K562 (cell line): ENCODE measurements at regions not wholly inside any gene's neighbourhood (a gene's known extent, or its start where the extent isn't known, plus 50 kb on each side); places are given as distances from the start of the nearest gene placed in this dataset.

Experiments used
- AFF4 ChIP-seq: sonication (generic); formaldehyde crosslinking; IDR thresholded peaks from 2 replicates; pipeline ENCODE4 v1.8.0; 2023; ENCODE audit warnings: mild to moderate bottlenecking, missing genetic modification reagents
- CAMTA2 ChIP-seq: fragments of 250-450 bp; sonication (Bioruptor Pico); conservative IDR thresholded peaks from 2 replicates; pipeline ENCODE4 v1.5.1; 2022
- CREB1 ChIP-seq, 2 experiments: sonication (generic) in 1 of 2; formaldehyde crosslinking in 1 of 2; IDR thresholded peaks; 2 replicates each; pipeline versions ENCODE4 v1.6.1 to v1.8.0; 2012 to 2022; ENCODE audit warnings: inconsistent platforms in 1 of 2, mild to moderate bottlenecking in 1 of 2, missing genetic modification reagents in 1 of 2, moderate library complexity in 1 of 2
- GATA2 ChIP-seq: sonication (generic); formaldehyde crosslinking; IDR thresholded peaks from 2 replicates; pipeline ENCODE4 v1.4.0; 2020; ENCODE audit warnings: mild to moderate bottlenecking, missing genetic modification reagents
- HDAC2 ChIP-seq: fragments of 450-650 bp; IDR thresholded peaks from 2 replicates; pipeline ENCODE4 v1.6.1; 2016; ENCODE audit warnings: mild to moderate bottlenecking
- HOMEZ ChIP-seq: fragments of 250-450 bp; sonication (Bioruptor Pico); IDR thresholded peaks from 2 replicates; pipeline ENCODE4 v1.4.0; 2020; ENCODE audit warnings: mild to moderate bottlenecking, moderate library complexity
- MAX ChIP-seq: sonication (generic); formaldehyde crosslinking; IDR thresholded peaks from 2 replicates; pipeline ENCODE4 v1.9.0; 2022; ENCODE audit warnings: mild to moderate bottlenecking, missing genetic modification reagents
- RBFOX2 ChIP-seq: fragments of 200-400 bp; formaldehyde crosslinking; IDR thresholded peaks from 2 replicates; pipeline ENCODE4 v1.6.1; 2017; ENCODE audit warnings: low read depth, mild to moderate bottlenecking, low read length, moderate library complexity
- RBM15 ChIP-seq: fragments of 200-400 bp; formaldehyde crosslinking; IDR thresholded peaks from 2 replicates; pipeline ENCODE4 v1.6.1; 2018; ENCODE audit warnings: mild to moderate bottlenecking, low read length, moderate library complexity; ENCODE audit not compliant: insufficient read depth
- THRAP3 ChIP-seq: fragments of 450-650 bp; IDR thresholded peaks from 2 replicates; pipeline ENCODE4 v1.6.1; 2016; ENCODE audit warnings: mild to moderate bottlenecking, inconsistent platforms, borderline replicate concordance
- U2AF2 ChIP-seq: fragments of 200-400 bp; formaldehyde crosslinking; optimal IDR thresholded peaks from 2 replicates; pipeline ENCODE3; 2017; ENCODE audit warnings: low read depth, mild to moderate bottlenecking, low read length
- ZNF175 ChIP-seq: fragments of 200-800 bp; sonication (Bioruptor generic); IDR thresholded peaks from 2 replicates; pipeline ENCODE4 v1.6.1; 2016; ENCODE audit warnings: low read depth, mild to moderate bottlenecking, missing genetic modification characterization, missing compliant biosample characterization
- ZNF398 ChIP-seq: fragments of 250-450 bp; sonication (Bioruptor Pico); IDR thresholded peaks from 2 replicates; pipeline ENCODE4 v1.8.0; 2021; ENCODE audit warnings: moderate library complexity, mild to moderate bottlenecking, inconsistent platforms
- ZNF584 ChIP-seq: fragments of 200-800 bp; sonication (Bioruptor generic); IDR thresholded peaks from 2 replicates; pipeline ENCODE4 v1.6.1; 2016; ENCODE audit warnings: low read depth, mild to moderate bottlenecking, missing genetic modification characterization, missing compliant biosample characterization
- ZNF77 ChIP-seq: fragments of 250-450 bp; sonication (Bioruptor Pico); IDR thresholded peaks from 2 replicates; pipeline ENCODE4 v1.5.0; 2020
- ZNF778 ChIP-seq: fragments of 450-650 bp; formaldehyde crosslinking; IDR thresholded peaks from 2 replicates; pipeline ENCODE4 v1.4.0; 2020; ENCODE audit warnings: mild to moderate bottlenecking, moderate library complexity

- TF ChIP-seq RBM15 (no peak), GATA2 (CRISPR knock-in tag) (peak; percentile 56), CREB1 (IDR thresholded peaks at IDR 0.05) (no peak), CREB1 (CRISPR knock-in tag; IDR thresholded peaks at IDR 0.05) (no peak), ZNF77 (CRISPR knock-in tag) (no peak), AFF4 (CRISPR knock-in tag) (no peak), HOMEZ (CRISPR knock-in tag) (no peak), CAMTA2 (CRISPR knock-in tag) (no peak), MAX (CRISPR knock-in tag) (no peak), ZNF778 (CRISPR knock-in tag) (no peak), THRAP3 (no peak), HDAC2 (no peak), ZNF175 (CRISPR knock-in tag) (no peak), U2AF2 (no peak), RBFOX2 (no peak), ZNF398 (CRISPR knock-in tag) (no peak), ZNF584 (CRISPR knock-in tag) (no peak)
Measured at GRCh38 chr3:127411083-127411727, 123.4 kb upstream of the PRR20G start (continued).
